ENCODE measurements at regions not wholly inside any gene's neighbourhood (a gene's known extent, or its start where the extent isn't known, plus 50 kb on each side); places are given as distances from the start of the nearest gene placed in this dataset.

DNA sequence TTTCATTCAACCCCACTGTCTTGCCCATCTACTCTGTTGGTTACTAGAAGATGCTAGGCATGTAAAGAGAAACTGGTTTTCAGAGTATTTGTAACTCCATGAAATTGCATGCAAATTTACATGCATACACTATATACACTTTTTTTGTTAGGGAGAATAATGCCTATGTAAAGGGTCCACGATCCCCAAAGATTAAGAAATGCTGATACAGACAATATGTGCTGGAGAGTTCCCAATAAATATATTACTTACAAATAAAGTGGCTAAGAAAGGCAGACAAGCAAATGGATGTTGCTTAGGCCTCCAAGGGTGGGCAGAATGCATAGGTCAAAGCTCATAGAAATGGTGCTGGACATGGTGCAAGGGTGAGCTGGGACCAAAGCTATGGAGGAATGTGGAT is 109.6 kb upstream of the NHSL1 start:
- DNase-seq (ENCODE audit: low spot score), result no peak

DNA sequence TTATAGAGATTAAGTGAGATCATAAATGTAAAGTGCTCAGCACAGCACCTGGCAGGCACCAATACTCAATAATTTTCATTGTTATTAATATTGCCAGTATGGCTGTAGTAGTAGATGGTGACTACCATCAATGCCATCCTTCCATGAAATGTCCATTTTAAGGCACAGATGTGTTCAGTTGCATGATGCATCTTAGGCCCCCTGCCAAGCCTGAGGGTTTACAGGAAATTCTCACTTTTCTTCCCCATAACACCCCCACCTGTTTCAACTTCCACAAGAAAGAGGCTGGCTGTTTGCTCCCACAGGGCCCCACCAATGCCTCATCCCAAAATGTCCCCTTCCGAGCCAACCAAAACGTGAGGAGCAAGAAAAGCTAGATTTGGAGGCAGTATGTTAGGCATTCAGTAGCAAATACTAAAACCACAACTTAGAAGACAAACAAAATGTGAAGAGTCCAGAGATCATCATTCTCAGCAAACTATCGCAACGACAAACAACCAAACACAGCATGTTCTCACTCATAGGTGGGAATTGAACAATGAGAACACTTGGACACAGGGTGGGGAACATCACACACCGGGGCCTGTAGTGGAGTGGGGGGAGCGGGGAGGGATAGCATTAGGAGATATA is 110.6 kb upstream of the NHSL1 start:
- no peak for DNase-seq (ENCODE audit: low spot score)

DNA sequence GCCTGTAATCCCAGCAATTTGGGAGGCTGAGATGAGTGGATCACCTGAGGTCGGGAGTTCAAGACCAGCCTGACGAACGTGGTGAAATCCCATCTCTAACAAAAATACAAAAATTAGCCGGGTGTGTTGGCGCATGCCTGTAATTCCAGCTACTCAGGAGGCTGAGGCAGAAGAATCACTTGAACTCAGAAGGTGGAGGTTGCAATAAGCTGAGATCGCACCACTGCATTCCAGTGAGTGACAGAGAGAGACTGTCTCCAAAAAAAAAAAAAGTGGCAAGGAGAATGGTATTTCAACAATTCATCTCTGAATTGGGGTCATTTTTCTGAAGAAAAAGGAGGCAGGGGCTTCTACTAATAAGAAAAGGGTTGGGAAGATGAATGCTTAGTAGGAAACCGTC is 111.5 kb upstream of the NHSL1 start:
- no peak for DNase-seq (ENCODE audit: low spot score)

DNA sequence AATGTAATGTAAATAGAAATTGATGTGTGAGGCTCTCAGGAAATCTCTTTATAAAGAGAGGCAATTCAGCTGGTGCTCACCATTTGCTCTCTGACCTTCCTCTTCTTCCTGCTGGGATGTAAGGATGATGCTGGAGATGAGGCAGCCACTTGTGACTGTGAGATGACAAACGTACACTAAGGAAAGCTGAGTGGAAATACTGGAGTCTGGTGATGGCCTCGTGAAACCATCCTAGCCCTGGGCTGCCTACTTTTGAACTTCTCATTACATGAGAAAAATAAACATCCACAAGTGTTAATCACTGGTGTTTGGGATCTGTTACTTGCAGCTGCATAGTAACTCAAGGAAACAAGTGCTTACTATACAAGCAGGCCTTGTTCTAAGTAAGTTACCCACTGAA is 114.9 kb upstream of the NHSL1 start:
- DNase-seq (ENCODE audit: low spot score), result no peak

DNA sequence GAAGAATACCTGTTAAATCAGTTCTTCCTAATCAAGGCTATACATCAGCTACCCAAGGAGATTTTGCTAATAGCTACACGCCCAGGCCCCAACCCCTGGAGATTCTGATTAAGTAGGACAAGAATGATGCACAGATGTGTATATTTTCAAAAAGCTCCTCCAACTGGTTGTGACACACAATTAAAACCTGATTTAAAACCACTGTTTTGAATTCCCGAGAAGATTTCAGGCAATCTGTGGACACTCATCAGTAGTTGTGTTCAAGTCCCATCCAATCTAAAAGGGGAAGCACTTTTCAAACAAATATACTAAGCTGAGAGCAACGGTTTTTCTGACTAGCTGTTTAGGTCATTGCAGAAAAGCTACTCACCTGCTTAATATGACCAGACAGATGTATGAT is 118.9 kb upstream of the NHSL1 start:
- no peak for DNase-seq (ENCODE audit: low spot score)

DNA sequence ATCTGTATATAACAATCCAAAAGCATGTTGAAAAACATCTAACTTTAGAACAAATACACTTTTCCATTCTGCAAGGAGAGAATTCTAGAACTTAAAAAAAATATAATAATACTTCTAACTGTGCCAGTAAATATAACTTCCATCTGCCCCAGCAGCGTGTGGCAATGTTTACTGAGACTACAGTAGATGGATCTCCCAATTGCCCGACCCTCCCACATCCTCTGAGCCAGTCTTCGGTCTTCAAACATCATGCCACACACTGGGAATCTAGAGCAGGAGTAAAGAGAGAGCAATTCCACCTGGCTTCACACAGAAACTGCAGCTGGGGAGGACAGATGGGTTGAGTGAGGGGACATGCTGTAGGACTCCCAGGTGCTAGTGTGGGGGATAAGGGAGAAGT is 121.3 kb upstream of the NHSL1 start:
- DNase-seq (ENCODE audit: low spot score), result no peak

DNA sequence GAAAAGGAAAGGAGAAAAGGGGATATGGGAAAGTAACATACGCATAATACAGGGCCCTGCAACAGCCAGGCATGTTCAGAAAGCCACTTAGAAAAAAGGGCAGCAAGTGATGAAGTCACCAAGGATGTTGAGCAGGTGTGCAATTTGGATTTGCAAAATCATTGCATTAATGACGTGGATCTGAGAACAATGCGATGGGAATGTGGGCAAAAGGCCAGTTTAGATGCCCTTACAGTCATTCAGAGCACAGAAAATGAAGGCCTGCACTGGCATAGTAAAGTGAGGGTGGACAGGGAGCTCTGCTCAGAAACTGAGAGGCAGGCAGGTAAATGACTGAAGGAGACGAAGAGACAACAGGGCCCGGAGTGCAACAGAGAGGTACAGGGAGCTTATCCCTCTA is 123.7 kb upstream of the NHSL1 start:
- no peak for DNase-seq (ENCODE audit: low spot score)

DNA sequence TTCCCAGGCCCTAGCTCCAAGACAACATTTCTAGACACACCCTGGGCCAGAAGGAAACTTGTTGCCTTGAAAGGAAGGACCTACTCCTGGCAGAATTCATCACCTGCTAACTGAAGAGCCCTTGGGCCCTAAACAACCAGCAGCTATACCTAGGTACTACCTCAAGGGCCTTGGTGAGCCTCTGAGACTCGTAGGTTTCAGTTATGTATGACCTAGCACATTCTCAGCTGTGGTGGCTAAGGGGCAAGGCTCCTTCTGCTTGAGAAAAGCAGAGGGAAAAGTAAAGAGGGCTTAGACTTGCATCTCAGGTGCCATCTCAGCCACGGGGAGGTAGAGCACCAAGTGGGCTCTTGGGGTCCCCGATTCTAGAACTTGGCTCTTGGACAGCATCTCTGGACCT is 132.3 kb upstream of the NHSL1 start:
- DNase-seq (ENCODE audit: low spot score), result no peak

DNA sequence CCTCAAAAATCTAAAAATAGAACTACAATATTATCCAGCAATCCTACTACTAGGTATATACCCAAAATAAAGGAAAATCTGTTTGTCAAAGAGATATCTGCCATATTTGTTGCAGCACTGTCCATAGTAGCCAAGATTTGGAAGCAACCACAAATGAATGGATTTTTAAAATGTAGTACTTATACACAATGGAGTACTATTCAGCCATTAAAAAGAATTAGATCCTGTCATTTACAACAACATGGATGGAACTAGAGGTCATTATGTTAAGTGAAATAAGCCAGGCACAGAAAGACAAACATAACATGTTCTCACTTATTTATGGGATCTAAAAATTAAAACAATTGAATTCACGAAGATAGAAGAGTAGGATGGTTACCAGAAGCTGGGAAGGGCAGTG is 135.7 kb upstream of the CCDC28A start:
- no peak for DNase-seq (ENCODE audit: low spot score)

DNA sequence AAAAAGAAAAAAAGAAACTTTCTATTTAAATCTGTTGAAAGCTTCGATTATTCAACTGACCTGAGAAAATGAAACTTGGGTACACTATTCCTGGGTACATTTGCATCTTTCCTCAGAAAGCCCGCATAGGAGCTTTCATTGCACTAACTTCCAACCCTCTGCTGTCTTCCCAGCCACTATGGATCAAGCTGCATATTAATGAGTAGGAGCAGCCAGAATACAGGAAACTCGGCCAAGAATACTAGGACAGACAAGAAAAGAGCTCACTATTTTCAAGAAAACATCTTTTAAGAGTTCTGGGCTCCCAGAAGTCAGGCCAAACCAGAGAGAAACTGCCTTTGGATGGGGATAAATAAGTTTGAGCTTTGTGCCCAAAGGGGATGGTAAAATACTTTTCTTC is 135.0 kb upstream of the CCDC28A start:
- DNase-seq (ENCODE audit: low spot score), result no peak

DNA sequence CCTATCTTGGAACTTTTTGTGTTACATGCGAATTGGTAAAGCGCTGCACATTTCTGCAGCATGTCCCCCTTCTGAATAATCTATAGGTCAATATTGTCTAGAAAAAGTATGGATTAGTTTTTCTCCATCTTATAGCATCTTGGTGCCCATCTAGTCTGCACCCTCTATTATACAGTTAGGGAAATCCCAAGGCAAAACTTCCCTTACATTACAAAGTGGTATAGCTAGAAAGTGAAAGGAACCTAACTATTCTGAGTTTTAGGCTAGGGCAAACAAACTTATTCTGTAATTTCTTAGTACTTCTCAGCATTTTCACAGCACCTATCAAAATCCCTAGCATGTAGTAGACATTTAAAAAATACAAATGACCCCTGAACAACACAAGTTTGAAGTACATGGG is 133.5 kb upstream of the CCDC28A start:
- DNase-seq (ENCODE audit: low spot score), result no peak

DNA sequence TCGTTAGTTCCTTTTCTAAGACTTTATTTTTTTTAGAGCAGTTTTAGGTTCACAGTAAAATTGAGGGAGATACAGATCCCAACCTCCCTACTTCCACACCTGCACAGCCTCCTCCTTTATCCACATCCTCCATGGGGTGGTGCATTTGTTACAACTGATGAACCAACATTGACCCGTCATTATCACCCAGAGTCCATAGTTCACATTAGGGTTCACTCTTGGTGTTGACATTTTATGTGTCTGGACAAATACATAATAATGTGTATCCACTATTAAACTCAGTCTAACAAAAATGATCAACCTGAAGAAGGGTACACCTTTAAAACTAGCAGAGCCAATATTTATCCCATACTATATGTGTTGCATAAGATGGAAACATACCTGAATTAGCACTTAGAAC is 130.4 kb upstream of the CCDC28A start:
- DNase-seq (ENCODE audit: low spot score), result no peak

DNA sequence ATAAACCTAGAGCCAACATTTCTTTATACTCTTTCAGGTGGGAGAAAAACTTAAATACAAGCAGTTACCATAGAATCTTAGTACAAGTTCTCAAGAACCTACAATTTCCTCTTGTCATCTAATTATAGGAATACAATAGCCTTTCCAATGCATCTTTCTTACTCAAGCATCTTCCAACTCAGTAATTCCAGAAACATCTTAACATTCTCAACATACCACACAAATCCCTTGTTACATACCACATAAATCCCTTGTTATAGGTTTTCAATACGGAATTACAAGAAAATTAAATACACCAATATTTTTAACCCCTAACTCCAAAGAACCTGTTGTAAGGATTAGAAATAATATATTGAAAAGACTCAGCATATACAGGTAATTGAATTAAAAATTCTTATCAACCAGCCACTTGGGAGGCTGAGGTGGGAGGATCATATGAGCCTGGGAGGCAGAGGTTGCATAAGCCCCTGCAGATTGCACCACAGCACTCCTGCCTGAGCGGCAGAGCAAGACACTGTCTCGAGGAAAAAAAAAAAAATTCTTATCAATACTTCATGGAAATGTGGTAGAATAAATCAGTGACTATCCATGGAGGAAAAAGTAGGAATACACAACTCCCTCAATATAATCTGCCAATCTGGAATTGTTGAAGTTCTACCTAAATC is 127.5 kb upstream of the CCDC28A start:
- no peak for DNase-seq (ENCODE audit: low spot score)

DNA sequence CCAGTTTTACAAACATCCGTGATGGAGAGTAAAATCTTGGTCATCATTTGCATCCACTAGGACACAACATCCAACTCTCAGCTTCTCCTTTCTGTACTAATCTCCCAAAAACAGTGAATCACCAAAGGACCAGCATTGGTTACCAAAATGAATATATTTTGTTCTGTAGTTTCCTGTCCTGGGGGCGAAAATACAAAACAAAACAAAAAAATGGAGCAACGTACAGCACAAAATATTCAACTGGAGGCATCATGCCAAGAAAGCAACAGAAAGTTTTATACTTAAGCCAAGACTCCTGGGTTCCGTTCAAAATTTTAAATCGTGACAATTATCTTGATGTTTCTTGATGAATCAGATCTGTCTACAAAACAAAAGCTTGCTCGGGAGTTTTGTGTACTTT is 126.6 kb upstream of the CCDC28A start:
- no peak for DNase-seq (ENCODE audit: low spot score)

DNA sequence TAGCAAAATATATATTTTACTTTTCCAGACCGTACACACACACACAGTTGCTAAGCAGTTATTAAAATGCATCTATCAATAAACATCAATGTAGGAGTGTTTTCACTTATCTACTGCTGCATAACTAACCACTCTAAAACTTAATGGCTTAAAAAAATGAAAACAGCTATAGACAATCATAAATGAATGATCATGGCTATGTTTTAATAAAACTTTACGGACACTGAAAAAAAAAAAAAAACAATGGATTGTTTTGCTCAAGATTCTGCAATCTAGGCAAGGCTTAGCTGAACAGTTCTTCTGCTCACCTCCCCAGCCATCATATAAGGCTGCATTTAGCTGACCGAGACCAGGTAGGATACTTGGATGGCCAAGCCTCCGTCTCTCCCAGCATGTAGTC is 125.4 kb upstream of the CCDC28A start:
- no peak for DNase-seq (ENCODE audit: low spot score)

DNA sequence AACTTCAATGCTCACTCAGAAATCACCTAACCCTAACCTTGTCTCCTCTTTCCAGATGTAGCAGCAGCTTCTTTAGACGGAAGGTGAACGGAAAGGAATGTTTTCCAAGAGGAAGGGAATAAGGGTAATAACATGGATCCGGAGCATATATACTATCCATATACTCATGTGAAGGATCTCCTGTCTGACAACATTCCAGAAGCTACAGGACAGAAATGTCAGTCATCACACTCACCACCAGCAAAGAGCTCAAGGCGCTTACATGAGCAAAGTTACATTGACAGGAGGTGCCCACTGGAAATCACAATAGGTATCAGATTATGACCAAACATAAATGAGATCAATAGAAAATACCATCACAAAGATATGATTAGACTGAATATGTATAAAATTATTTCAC is 122.1 kb upstream of the CCDC28A start:
- DNase-seq (ENCODE audit: low spot score), result no peak

DNA sequence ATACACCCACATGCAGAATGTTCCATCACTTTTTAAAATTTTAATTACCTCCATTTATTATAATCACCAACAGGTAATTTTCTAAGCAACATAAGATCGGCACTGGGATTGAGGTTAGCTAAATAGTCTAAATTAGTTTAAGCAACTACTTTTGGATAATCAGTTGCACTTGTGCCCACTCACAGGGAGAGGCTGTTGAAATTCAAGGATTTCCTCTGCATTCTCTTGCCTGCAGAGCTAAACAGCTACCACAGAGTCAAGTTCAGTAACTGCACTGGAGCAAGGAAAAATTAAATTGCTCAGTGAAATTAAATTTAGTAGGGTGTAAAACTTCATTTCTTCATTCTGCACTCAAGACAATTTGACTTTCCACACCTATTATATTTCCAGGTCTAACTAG is 120.7 kb upstream of the CCDC28A start:
- DNase-seq (ENCODE audit: low spot score), result no peak

DNA sequence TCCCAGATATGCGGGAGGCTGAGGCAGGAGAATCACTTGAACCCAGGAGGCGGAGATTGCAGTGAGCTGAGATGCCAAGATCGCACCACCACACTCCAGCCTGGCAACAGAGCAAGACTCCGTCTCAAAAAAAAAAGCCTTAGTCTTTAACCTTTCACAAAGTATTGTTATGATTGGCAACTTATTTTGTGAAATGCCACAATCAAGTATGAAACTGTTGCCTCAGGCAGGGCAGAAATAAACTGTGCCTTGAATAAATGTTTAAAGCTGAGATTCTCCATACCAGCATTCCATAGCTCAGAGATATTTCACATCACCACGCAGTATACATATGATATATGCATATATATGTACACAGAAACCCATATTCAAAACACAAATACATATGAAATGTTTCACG is 120.1 kb upstream of the CCDC28A start:
- no peak for DNase-seq (ENCODE audit: low spot score)

DNA sequence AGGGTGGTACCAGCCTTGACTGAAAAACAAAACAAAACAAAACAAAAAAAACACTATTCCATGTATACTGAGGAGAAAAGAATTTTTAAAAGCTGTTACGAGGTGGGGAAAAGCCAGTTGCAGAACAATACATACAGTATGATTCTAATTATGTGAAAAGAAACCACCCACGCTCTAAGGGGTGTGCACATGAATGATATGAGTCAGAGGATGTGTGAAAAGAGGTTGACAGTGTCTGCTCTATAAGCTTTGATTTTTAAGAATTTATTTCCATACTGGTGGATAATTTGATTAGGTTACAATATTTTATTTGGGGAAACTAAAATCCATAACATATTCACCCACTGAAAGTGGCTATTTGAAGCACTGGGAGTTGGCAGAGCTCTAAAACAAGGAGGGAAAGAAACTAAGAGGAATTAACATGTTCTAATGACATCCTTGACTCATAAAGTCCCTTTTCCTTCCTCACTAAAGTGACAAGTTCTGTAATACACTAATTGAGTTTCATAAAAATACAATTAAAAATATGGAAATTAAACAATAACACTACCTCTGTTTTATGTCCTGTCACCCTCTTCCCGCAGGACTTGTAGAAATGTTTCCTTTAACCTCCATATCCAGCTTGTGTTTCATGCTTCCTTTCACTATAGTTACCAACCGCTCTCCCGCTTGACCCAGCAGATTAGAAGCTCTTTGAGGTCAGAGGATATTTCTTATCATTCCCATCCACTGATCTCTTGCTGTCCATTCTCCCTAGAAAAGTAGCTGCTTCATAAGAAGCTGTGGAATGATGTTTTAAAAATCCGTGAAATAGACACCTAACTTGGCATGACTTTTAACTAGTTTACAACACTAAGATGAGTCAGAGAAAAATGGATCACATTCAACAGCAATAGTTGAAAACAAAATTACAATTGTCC is 118.6 kb upstream of the CCDC28A start:
- no peak for DNase-seq (ENCODE audit: low spot score)

DNA sequence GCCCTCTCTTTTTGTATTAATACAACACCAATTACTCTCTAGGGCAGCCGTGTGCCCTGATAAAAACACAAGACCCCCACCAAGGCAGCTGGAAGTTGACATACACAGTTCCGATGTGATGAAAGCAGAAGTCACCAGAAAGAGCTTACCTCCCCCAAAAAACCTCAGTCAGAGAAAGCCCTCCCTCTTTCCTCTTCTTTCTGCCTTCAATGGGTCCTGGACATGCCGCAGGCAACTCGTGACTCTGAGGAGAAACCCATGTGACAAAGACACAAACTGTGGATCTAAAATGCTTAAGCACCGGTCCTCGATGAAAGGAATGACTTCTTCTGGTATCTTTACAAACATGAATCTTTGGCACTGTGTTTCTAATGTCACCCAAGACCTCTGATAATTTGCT is 117.7 kb upstream of the CCDC28A start:
- no peak for DNase-seq (ENCODE audit: low spot score)

DNA sequence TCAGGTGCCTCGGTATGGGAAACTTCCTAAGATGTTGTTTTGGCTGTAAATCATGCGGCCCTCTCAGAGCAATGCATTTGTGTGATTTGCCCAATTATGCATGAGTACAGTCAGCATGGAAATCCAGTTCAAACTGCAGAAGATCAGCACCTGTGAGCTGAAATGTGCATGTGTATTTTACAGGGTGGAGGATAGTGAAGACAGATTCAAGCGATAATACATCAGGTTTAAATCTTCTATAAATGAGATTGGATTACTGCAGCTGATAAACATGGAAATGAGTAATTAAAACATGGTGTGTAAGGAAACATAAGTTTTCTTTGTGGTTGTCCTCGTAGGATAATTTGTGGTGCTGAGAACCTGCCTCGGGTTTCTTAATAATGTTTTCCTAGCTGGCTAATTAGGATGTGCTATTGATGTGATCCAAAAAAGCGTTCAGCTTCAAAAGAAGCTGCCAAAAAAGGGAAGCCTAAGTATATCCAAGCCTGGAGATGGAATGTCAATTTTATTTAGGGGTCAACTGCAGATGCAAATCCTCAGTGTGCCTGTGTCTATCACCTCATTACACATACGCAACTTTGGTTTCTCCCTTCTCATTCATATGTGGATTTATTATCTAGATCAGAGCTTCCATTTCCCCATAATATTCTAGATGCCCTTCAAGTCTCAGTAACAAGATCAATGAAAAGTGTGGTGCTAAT is 117.1 kb upstream of the CCDC28A start:
- no peak for DNase-seq (ENCODE audit: low spot score)

DNA sequence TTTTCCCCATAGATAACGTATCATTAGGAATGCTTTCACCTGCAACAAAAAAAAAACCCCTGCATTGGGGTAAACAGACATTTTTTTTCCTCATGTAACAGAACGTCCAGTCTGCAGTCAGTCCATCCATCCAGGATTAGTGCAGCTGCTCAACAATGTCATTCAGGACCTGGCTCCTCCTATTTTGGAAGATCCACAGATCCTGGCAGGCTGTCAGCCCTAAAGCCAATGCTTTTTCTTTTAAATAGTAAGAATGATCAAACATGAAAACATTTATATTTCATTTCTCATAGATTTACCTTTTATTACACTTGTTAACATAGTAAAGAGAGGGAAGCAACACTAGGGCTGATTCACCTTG is 116.5 kb upstream of the CCDC28A start:
- DNase-seq (ENCODE audit: low spot score), result no peak

DNA sequence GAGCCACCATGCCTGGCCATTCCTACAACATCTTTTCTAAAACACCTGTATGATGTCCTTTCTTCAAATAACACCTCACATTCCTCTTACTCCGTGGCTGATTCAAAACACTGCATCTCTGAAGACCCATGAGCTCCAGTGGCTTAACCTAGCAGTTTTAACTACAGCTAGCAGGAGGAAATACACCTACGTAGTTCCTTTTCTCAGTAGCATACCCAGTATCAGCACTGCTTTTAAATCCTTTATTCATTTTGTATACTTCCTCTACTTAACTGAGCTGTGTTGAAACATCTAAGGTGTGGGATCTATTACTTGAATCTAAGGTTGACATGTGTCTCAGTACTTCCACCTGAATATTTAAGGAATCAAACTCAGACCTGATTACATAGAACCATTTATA is 113.6 kb upstream of the CCDC28A start:
- DNase-seq (ENCODE audit: low spot score), result no peak
